Effector CD8-positive, alpha-beta T cell (primary cell): ENCODE measurements at regions not wholly inside any gene's neighbourhood (a gene's known extent, or its start where the extent isn't known, plus 50 kb on each side); places are given as distances from the start of the nearest gene placed in this dataset.
"Not testable (repeated sequence)": the region's sequence is repeated elsewhere in the genome, so short reads cannot be mapped to it uniquely, and the experiment has no call there.

Experiments used
- DNase-seq: peaks from one replicate; lab custom pipeline; 2025; lab: John Stamatoyannopoulos, UW

- no peak for DNase-seq
Observed at GRCh38 chr1:194917769-194918168, 1690.5 kb downstream of the KCNT2 start.

- no peak for DNase-seq
Observed at GRCh38 chr1:194908643-194909042, 1699.6 kb downstream of the KCNT2 start.

- DNase-seq, result no peak
Observed at GRCh38 chr1:194903524-194903923, 1704.7 kb downstream of the KCNT2 start.

- DNase-seq, result no peak
Observed at GRCh38 chr1:194889310-194889709, 1702.9 kb upstream of the B3GALT2 start.

- DNase-seq, result no peak
Observed at GRCh38 chr1:194870860-194871259, 1684.4 kb upstream of the B3GALT2 start.

- no peak for DNase-seq
Observed at GRCh38 chr1:194866153-194866552, 1679.7 kb upstream of the B3GALT2 start.

- no peak for DNase-seq
Observed at GRCh38 chr1:194865383-194865782, 1679.0 kb upstream of the B3GALT2 start.

- DNase-seq, result no peak
Observed at GRCh38 chr1:194862129-194862528, 1675.7 kb upstream of the B3GALT2 start.

GRCh38 chr1:194860248-194861201 lies 1674.1 kb upstream of the B3GALT2 start:
- DNase-seq, result no peak

GRCh38 chr1:194859481-194860154 lies 1673.2 kb upstream of the B3GALT2 start:
- not testable (repeated sequence) for DNase-seq

GRCh38 chr1:194858811-194859480 lies 1672.5 kb upstream of the B3GALT2 start:
- DNase-seq, result not testable (repeated sequence)

- no peak for DNase-seq
Observed at GRCh38 chr1:194857413-194857812, 1671.0 kb upstream of the B3GALT2 start.

- no peak for DNase-seq
Observed at GRCh38 chr1:194848846-194849245, 1662.4 kb upstream of the B3GALT2 start.

- DNase-seq, result no peak
Observed at GRCh38 chr1:194846488-194846887, 1660.1 kb upstream of the B3GALT2 start.

- DNase-seq, result no peak
Observed at GRCh38 chr1:194843077-194843476, 1656.7 kb upstream of the B3GALT2 start.

- no peak for DNase-seq
Observed at GRCh38 chr1:194833111-194833510, 1646.7 kb upstream of the B3GALT2 start.

- DNase-seq, result not testable (repeated sequence)
Observed at GRCh38 chr1:194831595-194831994, 1645.2 kb upstream of the B3GALT2 start.

- no peak for DNase-seq
Observed at GRCh38 chr1:194830387-194830786, 1644.0 kb upstream of the B3GALT2 start.

- no peak for DNase-seq
Observed at GRCh38 chr1:194829492-194829891, 1643.1 kb upstream of the B3GALT2 start.

GRCh38 chr1:194825382-194825781 lies 1639.0 kb upstream of the B3GALT2 start:
- no peak for DNase-seq

- no peak for DNase-seq
Observed at GRCh38 chr1:194821091-194821490, 1634.7 kb upstream of the B3GALT2 start.

GRCh38 chr1:194818674-194819073 lies 1632.3 kb upstream of the B3GALT2 start:
- DNase-seq, result no peak
